GM12865 (cell line): ENCODE measurements at regions not wholly inside any gene's neighbourhood (a gene's known extent, or its start where the extent isn't known, plus 50 kb on each side); places are given as distances from the start of the nearest gene placed in this dataset.
"Not testable (repeated sequence)": the region's sequence is repeated elsewhere in the genome, so short reads cannot be mapped to it uniquely, and the experiment has no call there.

Experiments used
- DNase-seq: peaks from one replicate; pipeline ENCODE4 v3.0.0; 2010; ENCODE audit warnings: low read depth
- H3K4me3 ChIP-seq: 2 replicates; pipeline ENCODE4 v1.5.1; 2011; ENCODE audit warnings: mild to moderate bottlenecking, low read depth, low read length, control low read depth
- TF ChIP-seq, protein P1 (sequence below): IDR thresholded peaks from 2 replicates; pipeline ENCODE4 v1.5.1; 2011; ENCODE audit warnings: low read length, control low read depth, low read depth, inconsistent platforms; ENCODE audit not compliant: insufficient read depth; ENCODE audit errors: missing control alignments

DNA sequence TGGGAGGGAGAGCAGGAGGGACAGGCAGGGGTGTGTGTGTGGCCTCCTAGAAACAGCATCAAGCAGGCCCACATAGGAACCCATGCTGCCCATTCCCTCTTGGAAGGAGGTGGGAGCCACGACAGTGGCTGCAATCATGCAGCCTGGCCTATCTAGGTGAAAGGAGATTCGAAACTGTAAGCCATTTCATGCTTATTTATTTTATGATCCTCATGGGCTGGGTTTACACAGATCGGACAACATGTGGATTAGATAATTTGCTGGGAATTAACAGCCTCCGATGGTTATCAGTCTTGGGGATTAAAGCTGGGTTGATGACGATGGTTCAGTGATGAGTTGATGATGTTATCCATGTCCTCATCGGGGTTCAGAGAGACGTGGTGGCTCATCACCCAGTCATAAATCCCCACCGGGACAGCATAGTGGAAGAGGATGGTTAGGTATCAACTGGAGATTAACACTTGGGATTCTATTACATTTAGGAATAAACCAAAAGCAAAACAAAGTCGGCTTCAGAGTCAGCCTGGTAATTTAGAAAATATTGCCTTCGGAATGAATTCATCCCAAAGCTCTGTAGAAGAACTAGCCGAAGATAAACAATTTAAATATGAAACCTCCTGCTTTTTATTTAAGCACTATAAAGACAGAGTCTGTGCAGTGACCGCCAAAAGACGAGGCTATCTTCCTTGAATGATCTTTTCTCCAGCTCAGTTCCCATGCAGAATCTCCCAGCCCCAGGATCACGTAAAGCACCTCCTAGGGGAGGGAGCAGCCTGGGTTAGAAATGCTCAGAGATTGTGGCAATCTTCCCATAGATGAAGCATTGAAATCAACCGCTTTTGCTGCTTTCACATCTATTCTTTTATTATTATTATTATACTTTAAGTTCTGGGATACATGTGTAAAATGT lies 252.8 kb downstream of the FOXD2 start:
- H3K4me3 ChIP-seq, result no peak overlapping the region
- DNase-seq, result no peak
- TF ChIP-seq, protein P1, sequence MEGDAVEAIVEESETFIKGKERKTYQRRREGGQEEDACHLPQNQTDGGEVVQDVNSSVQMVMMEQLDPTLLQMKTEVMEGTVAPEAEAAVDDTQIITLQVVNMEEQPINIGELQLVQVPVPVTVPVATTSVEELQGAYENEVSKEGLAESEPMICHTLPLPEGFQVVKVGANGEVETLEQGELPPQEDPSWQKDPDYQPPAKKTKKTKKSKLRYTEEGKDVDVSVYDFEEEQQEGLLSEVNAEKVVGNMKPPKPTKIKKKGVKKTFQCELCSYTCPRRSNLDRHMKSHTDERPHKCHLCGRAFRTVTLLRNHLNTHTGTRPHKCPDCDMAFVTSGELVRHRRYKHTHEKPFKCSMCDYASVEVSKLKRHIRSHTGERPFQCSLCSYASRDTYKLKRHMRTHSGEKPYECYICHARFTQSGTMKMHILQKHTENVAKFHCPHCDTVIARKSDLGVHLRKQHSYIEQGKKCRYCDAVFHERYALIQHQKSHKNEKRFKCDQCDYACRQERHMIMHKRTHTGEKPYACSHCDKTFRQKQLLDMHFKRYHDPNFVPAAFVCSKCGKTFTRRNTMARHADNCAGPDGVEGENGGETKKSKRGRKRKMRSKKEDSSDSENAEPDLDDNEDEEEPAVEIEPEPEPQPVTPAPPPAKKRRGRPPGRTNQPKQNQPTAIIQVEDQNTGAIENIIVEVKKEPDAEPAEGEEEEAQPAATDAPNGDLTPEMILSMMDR, result no peak

DNA sequence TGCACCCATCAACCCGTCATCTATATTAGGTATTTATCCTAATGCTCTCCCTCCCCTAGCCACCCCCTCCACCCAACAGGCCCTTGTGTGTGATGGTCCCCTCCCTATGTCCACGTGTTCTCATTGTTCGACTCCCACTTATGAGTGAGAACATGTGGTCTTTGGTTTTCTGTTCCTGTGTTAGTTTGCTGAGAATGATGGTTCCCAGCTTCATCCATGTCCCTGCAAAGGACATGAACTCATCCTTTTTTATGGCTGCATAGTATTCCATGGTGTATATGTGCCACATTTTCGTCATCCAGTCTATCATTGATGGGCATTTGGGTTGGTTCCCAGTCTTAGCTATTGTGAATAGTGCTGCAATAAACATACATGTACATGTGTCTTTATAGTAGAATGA lies 253.4 kb downstream of the FOXD2 start:
- DNase-seq, H3K4me3 ChIP-seq: not testable (repeated sequence)

DNA sequence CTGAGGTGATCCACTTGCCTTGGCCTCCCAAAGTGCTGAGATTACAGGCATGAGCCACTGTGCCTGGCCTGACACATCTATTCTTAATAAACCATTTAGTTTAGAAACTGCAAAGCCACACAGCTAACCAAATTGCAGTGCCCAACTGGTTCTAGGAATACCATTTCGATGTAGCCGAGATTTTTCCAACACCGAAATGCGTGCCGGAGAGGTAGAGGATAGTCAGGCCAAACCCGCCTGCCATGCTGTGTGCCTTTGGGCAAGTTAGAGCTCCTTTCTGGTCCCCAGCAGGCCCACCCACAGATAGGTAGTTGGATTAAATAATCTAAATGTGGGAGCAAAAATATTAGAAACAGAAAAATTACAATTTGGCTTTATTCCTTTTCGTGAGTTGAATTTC lies 254.4 kb downstream of the FOXD2 start:
- H3K4me3 ChIP-seq, result no peak overlapping the region
- no peak for DNase-seq
- TF ChIP-seq, protein P1, result no peak

DNA sequence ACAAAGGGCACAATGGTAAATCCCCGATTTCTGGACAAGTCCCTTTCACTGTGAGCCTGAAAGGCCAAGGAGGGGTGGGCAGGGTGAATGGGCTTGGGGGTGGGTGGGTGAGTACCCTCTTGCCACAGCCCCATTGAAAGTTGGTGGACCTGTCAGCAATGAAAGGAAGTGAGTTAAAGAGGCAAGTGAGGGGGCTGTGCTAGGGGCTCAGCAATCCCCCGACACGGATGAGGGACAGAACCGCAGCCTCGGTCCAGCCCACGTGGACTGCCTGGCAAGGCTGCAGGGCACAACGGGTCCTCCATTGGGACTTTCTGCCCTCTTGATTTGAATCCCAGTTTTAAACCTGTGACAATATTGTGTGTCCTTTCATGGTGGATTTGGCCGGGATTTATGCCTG lies 255.3 kb downstream of the FOXD2 start:
- TF ChIP-seq, protein P1, result no peak
- DNase-seq, result no peak
- H3K4me3 ChIP-seq, result no peak overlapping the region

DNA sequence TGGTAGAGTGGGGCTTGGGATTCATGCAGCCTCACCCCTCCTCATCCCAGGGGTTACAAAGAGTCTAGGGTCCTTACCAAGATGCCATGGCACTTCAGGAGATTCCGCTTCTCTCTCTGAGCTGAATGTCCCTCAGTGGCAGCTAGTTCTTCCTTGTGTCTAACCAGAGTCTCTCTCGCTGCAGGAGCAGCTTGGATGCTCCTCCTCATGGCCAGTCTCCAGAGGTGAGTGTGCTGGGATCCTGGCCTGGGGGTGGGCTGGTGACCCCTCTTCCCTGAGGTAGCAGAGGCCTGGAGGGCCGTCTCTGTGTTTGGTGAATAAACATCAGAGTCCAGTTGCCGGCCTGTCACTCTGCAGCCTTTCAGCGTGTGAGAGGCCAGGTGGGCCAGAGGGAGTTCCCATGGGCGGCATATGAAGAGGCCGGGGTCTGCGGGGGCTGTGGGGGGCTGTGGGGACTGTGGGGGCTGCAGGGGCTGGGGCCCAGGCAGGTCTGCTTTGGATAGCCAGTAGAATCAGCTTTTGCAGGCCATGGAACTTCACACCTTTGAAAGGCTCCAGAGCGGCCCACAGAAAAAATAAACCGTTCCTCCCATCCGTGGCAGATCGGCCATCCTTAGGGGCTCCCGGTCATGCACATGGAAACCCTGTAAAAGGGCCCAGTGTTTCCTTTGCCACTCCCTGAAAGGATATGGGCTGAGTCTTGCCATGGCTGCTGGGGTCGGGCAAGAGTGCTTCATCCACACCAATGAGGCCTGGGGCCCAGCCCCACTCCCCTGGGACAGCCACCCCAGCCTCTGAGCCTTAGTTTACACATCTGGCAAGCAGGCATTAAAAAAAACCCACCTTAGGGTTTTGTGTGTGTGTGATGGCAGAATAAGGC lies 256.4 kb downstream of the FOXD2 start:
- TF ChIP-seq, protein P1, result no peak
- no peak for DNase-seq
- H3K4me3 ChIP-seq, result no peak overlapping the region

DNA sequence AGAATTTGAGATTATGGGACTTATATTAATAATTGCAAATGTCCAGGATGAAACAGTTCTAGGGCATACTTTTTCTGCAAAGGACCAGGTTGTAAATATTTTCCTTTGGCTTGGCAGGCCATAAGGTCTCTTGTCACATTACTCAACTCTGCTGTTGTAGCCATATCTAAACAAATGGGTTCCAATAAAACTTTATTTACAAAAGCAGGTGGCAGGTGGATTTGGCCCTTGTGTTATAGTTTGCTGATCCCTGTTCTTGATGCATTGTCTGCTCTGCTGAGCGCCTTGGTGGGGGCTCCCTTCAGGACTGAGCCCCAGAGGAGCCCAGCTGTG lies 258.5 kb downstream of the FOXD2 start:
- TF ChIP-seq, protein P1, result no peak
- no peak overlapping the region for H3K4me3 ChIP-seq
- DNase-seq, result no peak

DNA sequence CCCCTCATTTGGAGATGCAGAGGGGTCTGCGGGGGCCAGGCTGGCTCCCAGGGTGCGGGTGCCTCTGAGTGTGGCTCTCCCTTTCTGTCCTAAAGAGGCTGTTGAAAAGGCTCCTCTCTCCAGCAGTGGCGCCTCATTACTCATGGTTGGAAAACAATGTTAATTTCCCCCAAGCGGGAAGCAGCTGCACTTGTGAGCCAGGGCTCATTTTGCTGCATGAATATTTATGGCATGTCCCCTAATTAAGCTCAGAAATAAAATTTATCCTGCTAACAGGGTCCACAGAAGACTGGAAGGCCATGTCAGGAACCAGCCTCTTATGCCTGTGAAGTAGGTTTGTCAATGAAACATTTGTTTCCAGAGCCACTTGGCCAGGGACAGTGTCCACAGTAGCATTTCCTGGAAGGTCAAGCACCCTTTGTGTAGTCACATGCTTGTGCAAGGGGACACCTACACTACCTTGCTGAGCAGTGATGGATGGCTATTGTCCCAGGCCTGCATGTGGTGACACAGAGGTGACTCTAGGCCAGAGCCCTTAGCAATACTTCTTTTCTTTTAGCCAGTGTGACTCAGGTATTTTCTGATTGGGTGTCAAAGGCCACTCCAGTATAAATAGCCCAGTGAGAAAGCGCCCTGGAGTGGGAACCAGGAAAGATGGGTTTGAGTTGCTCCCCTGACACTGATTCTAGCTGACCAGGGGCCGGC lies 259.0 kb downstream of the FOXD2 start:
- no peak overlapping the region for H3K4me3 ChIP-seq
- no peak for DNase-seq

More for the DNA sequence above, 259.0 kb downstream of the FOXD2 start:
- TF ChIP-seq, protein P1, result no peak
